ENCODE measurements at regions not wholly inside any gene's neighbourhood (a gene's known extent, or its start where the extent isn't known, plus 50 kb on each side); places are given as distances from the start of the nearest gene placed in this dataset.

DNA sequence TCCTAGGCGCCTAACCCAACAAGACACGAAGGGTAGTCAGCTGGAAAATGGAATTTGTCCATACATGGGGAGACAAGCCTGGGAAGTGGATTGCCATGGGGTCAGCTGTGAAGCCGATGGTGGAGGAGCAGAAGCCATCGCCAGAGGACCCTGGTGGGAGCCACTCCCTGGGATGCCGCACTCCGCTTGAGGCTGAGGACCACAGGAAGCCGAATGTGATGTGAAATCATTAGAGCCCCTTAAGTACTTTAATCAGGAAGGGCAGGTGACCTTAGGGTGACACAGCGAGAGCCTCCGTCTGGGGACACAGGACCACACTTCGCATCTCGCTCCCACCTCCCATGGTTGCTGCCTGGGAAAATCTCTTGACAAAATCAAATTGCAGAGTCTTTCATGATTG is 614.6 kb upstream of the MGMT start:
- DNase-seq (ENCODE audit: low read depth, low spot score) = no peak
- no peak overlapping the region for H3K4me3 ChIP-seq (ENCODE audit: low read length)

DNA sequence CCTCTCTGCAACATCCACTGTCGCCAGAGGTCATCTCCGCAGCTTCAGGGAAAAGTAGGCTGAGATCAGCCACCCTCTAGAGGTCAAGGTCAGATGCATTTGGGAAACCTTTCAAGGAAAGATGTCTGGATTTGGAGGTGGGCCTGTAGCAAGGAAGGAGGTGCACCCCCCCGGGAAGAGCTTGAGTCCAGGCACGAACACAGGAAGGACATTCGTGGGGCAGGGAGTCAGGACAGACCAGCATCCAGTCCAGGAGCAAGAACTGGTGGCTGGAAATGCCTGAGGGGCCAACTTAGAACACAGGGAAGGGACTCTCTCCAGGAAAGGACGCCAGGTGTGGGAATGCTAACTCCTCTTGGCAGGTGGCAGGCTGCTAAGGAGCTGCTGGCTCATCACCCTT is 614.1 kb upstream of the MGMT start:
- no peak overlapping the region for H3K4me3 ChIP-seq (ENCODE audit: low read length)
- DNase-seq (ENCODE audit: low read depth, low spot score) = no peak

DNA sequence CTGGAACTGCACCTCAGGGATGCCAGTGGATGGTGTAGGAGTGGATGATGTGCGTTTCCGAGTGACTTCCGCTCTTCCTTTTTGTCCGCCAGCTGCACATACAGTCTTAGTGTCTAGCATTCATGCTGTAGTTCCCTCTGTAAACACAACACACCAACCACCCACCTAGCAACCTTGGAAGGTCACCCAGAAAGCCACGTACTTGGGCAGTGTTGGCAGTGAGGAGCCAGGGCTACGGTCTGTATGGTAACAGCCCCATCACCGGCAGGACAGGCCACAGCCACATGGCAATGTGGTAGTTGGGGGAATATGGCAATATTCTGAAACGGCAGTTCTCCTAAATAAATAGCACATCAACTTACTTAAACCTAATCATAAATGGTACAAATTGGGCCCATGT is 613.5 kb upstream of the MGMT start:
- no peak for DNase-seq (ENCODE audit: low read depth, low spot score)

DNA sequence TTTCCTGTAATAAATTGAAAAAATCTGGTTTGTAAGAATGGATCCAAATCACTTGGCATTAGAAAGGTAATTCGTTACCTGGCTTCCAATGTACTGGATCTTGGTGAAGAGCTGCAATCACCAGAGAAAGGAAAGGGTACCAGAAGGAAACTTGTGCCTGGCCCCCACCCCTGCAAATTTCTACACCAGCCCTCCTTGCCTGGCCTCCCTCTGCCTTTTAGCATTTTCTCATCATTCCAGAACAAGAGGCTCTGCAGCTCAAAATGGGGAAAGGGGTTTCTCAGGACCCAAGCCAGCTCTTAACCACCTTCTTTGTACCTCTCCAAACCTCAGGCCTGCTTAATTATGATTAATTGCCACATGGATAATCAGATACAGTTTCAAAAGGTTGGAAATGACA is 612.8 kb upstream of the MGMT start:
- DNase-seq (ENCODE audit: low read depth, low spot score) = no peak
- H3K4me3 ChIP-seq (ENCODE audit: low read length) = no peak overlapping the region

More for the DNA sequence above, 613.5 kb upstream of the MGMT start:
- no peak overlapping the region for H3K4me3 ChIP-seq (ENCODE audit: low read length)

DNA sequence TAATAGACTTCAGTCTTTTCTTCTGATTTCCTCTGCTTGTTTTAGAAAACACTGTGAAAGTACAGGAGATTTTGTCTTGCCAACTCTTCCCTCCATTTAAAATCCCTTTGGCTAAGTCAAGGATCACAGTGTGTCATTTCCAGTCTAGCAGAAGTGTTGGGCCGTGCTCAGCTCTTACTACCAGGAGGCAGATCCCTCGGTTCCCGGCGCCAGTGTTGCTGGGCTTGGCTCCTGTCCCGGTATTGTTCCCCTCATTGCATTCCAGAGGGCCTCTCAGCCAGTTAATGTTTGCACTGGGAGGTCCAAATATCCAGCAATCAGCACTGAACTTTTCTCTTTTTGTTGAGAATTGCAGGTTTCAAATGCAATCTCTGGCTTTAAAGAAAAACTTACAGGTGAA is 612.1 kb upstream of the MGMT start:
- no peak overlapping the region for H3K4me3 ChIP-seq (ENCODE audit: low read length)
- DNase-seq (ENCODE audit: low read depth, low spot score) = no peak

DNA sequence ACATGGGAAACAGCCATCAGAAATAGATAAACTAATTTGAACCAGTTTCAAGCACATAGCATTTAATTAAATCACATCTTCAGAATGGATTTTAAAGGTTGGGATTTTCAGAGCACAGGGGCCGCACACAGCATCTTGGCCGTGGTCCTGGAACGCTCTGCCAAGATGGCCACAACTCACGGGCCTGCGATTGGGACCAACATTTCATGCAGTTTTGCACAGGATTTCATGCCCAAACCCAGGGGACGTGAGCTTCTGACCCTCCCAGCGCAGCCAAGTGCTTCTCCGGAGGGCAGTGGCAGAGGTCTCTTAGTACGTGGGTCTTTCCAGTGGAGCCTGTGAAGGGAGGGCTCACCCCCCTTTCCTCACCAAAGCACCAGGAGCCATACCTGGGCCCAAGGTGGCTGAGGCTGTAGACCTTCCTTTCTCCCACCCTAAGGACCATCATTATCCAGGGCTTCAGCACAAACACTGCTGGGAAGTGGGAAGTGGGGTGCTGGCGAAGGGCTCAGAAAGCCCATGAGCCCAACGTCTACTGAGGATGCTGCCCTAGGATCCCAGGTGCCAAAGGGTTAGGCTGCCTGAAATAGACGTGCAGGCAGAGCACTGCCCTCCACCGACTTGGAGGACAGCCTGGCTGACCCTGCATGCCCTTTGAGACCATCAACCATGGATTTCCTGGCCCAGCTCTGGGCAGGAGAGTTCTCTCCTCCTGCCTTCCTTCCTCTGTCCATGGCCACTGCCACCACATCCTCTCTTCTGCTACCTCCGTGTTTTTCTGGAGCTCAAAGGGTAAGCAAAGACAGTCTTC is 611.2 kb upstream of the MGMT start:
- DNase-seq (ENCODE audit: low read depth, low spot score) = no peak
- H3K4me3 ChIP-seq (ENCODE audit: low read length) = no peak overlapping the region

DNA sequence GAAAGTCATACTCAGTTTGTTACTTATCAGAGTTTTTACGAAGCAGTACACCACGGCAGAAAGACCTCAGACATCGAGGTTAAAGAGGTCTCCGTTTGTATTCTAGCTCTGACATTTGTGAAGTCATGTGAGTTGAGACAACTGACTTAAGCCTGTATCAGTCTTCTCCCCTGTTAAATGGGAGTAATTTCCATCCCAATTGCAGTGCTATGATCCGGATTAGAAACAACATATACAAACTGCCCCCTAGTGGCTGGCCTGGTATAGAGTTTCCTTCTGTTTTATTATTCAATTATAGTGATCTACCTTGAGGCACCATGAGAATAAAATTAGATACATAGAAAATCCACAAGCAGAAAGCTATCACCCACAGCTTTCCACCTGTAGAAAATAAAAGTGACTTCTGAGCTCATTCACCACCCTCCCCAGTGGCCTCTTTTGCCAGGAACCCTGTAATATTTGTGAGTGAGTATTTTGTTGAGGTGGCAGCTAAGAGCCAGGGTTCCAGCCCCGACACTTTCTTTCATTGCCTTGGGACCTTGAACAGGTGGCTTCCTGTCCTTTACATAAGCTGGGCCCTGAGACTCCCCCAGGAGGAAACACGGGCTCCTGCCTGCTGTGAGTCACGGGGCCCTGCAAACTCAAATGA is 607.2 kb upstream of the MGMT start:
- DNase-seq (ENCODE audit: low read depth, low spot score) = peak; percentile 58
- H3K4me3 ChIP-seq (ENCODE audit: low read length) = no peak overlapping the region

DNA sequence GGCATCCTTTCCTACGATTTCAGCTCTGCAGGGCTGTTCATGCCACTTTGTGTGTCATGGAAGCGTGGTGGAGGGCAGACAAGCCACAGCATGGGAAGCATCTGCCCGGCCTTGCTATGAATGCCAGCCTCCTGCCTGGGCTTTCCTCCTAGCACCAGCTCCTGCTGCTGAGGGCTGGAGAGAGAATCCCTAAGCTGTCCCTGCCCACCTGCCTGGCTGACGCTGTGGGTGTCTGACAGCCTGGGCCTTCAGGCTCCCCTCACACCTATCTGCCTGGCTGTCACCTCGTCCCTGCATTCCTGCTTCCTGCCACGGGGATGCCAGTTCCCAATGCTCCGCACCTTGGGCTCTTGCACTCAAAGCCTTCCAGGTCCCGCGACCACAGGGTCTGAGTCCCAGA is 606.5 kb upstream of the MGMT start:
- no peak for DNase-seq (ENCODE audit: low read depth, low spot score)

DNA sequence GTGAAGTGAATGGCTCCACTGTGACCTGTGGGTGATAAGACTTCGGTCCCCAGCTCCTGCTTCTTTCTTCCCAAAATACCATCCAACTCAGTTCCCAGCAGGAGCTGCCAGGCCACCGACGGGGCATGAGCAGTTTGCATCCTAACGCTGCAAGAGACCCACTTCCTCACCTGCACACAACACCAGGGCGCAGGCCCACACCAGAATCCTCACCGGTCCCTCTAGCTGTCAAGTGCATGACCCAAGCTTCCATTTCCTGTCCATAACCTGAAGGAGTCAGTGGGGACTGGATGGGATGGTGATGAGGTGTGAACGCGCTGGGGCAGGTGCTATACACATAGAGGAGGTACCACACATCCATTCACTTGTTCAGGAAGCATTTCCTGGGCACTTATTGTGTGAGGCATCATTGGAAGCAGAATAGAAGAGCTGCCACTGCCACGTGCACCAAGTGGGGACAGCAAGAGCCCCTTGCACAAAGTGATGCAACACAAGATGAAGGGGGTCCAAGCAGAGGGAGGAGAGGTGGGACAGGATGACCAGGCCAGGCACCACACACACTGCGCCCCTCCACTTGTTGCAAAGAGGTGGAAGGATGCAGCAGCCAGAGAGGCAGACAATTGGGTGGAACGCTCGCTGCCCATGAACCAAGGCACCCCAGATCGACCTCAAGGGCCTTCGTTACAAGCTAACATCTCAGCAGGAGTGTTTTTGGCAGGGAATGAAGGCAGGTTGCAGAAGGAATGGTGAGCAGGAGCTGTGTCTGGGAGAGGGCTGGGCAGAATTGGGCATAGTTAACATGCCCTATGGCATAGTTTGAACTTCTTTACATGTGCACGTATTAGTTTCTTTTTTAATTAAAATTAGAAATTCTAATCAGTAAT is 605.8 kb upstream of the MGMT start:
- no peak for DNase-seq (ENCODE audit: low read depth, low spot score)
- H3K4me3 ChIP-seq (ENCODE audit: low read length) = no peak overlapping the region

More for the DNA sequence above, 606.5 kb upstream of the MGMT start:
- no peak overlapping the region for H3K4me3 ChIP-seq (ENCODE audit: low read length)

DNA sequence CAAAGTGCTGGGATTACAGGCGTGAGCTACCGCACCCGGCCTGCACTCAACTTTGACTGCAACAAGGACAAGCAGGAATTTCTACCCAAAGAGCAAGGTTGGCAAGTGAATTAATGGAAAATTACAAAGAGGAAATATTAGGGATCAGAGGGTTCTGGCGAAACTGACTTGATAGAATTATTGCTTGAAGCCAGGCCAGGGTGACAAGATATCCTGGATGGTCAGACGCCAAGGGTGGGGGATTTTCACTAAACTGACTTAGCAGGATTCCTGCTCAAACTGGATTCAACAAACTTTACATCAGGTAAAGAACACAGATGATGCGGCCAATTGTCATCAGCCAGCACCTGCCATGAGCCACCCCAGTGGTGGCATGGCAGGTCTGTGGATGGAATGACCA is 603.6 kb upstream of the MGMT start:
- no peak overlapping the region for H3K4me3 ChIP-seq (ENCODE audit: low read length)
- no peak for DNase-seq (ENCODE audit: low read depth, low spot score)

DNA sequence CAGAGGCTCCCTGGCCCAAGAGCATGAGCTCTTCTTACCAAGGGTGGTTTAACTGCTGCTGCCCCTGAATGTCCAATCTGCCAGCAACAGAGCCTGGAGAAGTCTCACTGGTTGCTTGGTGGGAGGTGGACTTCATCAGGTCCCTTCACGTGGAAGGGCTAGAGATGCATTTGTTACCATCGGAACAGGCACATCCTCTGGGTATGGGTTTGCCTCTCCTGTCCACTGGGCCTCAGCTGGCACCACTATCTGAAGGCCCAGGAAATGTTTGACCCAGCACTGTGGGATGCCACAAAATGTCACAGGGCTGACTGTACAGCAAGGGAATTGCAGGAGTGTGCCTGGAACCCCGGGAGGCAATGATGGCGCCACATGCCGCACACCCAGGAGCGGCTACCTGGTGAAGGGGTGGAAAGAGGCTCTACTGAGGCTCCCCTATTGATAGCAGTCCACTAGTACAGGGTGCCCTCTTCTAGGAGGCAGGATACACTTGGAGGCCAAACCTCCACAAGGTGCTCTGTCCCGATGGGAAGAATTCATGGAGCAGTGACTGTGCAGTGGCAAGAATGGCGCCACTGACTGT is 603.1 kb upstream of the MGMT start:
- DNase-seq (ENCODE audit: low read depth, low spot score) = no peak
- H3K4me3 ChIP-seq (ENCODE audit: low read length) = no peak overlapping the region

DNA sequence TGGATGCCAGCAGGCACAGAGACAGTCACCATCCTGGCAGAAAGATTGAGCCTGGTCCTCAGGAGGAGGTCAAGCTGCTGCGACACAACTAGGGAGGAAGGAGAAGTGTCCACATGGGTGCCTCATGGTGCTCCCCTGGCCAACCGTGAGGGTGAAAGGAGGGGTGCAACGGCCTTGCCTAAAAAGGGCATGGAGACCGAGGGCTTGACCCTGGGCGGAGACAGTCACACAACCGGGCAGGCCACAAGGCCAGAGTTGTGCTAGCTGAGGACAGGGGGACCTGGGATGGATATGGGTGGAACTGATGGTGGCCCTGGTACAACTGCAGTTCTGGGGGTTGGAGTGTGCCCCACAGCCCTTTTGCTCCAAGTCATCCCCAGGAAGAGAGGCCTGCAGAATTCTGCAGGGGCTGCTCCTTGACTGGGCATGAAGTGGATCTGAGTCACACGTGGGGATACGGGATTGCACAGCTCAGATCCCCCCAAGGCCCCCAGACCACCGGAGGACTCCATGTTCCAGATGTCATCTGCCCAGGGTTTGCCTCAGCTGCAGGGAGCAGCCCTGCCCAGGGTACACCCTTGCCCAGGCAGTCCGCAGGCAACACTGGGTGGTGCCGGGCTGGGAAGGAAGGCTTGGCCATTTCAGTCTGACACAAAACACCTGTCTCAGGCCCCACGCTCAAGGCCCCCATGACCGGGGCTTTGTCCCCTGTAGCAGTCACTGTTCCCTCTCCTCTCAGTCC is 602.3 kb upstream of the MGMT start:
- no peak for DNase-seq (ENCODE audit: low read depth, low spot score)

DNA sequence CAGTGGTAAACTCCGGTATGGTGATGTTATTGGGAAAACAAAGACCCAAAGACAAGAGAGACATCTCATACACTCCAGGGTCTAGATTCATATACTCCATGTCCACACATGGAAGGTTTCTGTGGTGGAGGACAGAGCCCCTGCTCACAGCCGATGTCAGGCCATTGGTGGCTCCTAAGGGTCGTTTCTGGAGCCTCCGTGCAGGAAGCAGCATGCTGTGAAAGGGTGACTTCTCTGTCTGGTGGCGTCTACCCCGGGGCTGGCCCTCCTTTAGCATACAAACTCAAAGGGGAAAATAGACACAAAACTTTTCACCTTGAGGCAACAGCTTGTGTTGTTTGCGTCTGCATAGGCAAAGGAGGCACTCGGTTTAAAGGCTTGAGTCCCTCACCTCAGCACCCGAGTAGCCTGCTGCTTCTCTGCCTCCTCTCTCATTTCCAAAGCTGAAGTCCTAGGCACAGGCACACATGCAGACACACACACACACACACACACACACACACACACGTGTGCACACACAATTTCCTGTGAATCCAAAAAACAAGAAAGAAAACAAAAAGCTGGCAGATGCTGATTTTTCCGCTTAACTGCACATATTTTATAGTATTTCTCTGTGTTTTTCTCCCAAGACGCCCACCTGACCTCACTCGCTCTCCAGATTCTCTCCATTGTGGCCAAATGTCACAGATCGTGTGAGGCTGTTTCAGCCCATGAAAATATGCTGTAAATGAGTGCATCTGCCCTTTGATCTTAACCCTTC is 601.4 kb upstream of the MGMT start:
- no peak overlapping the region for H3K4me3 ChIP-seq (ENCODE audit: low read length)
- no peak for DNase-seq (ENCODE audit: low read depth, low spot score)

More for the DNA sequence above, 602.3 kb upstream of the MGMT start:
- no peak overlapping the region for H3K4me3 ChIP-seq (ENCODE audit: low read length)

DNA sequence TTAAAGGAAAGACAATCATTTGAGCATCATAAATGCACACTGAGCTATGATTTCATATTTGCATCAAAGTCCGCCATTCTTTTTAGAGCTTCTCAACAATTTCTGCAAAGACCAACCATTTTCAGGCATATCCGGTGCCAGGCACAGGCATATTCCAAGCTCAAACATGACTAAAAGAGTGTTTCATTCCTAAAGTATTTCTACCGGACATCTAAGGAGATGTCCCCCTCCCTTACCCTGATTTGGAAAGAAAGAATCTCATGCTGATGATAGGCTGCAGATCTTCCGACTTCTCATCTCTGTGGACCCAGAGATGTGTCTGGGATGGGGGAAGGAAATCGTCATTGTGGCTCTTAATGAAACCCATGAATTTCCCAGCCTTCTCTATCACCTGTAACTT is 600.5 kb upstream of the MGMT start:
- no peak overlapping the region for H3K4me3 ChIP-seq (ENCODE audit: low read length)
- no peak for DNase-seq (ENCODE audit: low read depth, low spot score)

DNA sequence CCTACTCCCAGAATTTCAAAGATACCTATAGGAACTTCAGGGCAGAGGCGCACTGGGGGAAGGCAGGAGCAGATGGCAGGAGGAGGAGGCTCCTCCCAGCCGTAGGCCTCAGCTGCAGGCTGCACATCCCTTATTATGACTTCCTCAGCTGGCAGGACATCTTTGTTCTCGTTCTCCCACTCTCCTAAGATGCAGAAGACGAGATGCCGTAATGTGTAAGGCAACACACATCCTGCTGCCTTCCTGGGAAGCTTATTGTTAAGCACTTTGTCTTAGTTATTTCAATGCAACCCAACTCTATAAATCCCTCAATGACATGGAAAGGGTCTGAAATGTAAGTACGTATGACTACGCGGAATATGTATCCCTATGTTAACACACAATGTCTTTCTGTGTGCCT is 599.8 kb upstream of the MGMT start:
- no peak overlapping the region for H3K4me3 ChIP-seq (ENCODE audit: low read length)
- DNase-seq (ENCODE audit: low read depth, low spot score) = no peak

DNA sequence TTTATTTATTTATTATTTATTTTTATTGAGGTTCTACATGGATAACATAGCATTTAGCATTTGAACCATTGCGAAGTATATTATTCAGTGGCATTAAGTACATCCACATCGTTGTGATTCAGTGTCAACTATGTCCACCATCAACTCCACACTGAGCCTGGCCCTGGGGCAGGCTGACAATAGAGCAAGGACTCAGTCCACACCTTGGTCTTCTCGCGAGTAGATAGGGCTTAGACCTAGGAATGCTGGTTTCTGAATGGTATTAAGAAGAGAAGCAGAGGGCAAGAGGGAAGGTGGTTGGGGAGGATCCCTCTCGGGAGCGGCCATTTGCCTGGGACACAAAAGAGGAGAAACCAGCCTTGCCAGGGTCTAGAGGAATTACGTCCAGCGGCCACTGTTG is 599.2 kb upstream of the MGMT start:
- DNase-seq (ENCODE audit: low read depth, low spot score) = no peak
- H3K4me3 ChIP-seq (ENCODE audit: low read length) = no peak overlapping the region

DNA sequence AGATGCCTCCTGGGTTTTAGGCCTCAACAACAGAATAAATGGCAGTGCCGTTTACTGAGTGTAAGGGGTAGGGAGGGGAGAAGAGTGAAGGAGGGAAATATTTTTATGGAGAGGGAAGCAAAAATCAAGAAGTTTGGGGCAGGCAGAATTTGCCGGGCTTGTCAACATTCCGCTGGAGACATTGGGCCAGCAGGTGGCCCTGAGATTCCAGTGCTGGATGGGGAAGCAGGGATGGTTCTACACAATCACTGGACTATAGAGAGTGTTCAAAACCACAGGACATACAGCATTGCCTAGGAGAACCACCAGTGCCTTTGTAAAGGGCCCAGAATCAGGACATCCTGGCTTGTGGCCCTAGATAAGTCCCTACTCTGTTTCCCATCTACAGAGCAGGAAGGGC is 598.6 kb upstream of the MGMT start:
- no peak overlapping the region for H3K4me3 ChIP-seq (ENCODE audit: low read length)
- no peak for DNase-seq (ENCODE audit: low read depth, low spot score)

DNA sequence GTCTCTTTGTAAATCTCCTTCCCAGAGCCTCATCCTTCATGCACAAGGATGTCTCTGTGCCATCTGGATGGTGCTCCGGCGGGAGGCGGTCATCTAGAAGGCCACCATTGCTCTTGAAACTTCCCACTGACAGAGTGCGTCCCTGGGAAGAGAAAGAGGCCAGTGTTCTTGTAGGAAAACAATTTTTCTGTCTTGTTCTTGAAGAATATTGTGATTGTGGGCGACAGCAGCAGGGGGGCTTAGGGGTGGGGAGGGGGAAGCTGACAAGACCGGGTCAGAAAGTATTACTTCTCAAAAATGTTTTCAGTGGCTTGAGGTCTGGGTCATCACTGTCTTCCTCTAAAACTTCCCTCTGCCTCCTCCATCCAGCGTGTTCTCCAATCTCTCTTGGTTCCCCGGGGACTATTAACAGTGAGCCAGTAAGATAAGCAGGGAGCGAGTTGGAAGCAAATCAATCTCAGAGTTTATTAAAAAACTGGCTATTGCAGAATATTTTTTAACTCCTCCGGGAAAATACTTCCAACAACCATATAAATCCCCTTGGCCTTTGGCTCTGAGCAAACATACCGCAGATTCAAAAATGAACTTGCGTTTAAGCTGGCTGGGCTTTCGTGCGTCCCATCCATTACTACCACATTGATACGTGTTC is 597.8 kb upstream of the MGMT start:
- no peak for DNase-seq (ENCODE audit: low read depth, low spot score)
- no peak overlapping the region for H3K4me3 ChIP-seq (ENCODE audit: low read length)

All from Jurkat, Clone E6-1 (cell line).